GM12878 (cell line): ENCODE measurements at regions not wholly inside any gene's neighbourhood (a gene's known extent, or its start where the extent isn't known, plus 50 kb on each side); places are given as distances from the start of the nearest gene placed in this dataset.

Source experiments
- ATAC-seq: fragments of 200-7000 bp; cut with Tn5 transposase; 3 replicates; pipeline ENCODE4 v1.9.1; 2020; ENCODE audit warnings: mild to moderate bottlenecking, moderate library complexity
- BruUV-seq: library from RNA; stranded (reverse); fragments of 400-500 nt; replicated peaks from 2 replicates; lab custom pipeline; 2021; lab: Mats Ljungman, UMichigan
- CTCF ChIA-PET: fragments of 300-600 bp; sonication (Branson Sonifier 250); formaldehyde crosslinking; extraction: SDS; loops from one replicate; lab custom pipeline; 2021; ENCODE audit warnings: inconsistent platforms; lab: Yijun Ruan, JAX
- POLR2A ChIA-PET: fragments of 350-600 bp; formaldehyde crosslinking; extraction: SDS; loops from one replicate; lab custom pipeline; 2021; ENCODE audit warnings: inconsistent platforms; lab: Charles Lee
- RAD21 ChIA-PET: fragments of 300-600 bp; sonication (Branson Sonifier 250); formaldehyde crosslinking; loops from one replicate; lab custom pipeline; 2023; ENCODE audit warnings: antibody characterized with exemption; ENCODE audit not compliant: unreplicated experiment; lab: Charles Lee
- SMC1A ChIA-PET: fragments of 300-600 bp; sonication (Branson Sonifier 250); formaldehyde crosslinking; loops from one replicate; lab custom pipeline; 2023; ENCODE audit not compliant: unreplicated experiment, uncharacterized antibody; lab: Charles Lee
- DNase-seq: peaks from one replicate; pipeline ENCODE4 v3.0.0-alpha.2; 2011; ENCODE audit warnings: low read depth, low spot score
- FAIRE-seq: peaks from 3 replicates; lab custom pipeline; 2011; peaks lifted over from hg19 to GRCh38; lab: Jason Lieb, UNC
- H2AFZ ChIP-seq: 2 replicates; pipeline ENCODE4 v1.6.0; 2011; ENCODE audit warnings: low read depth, low read length, control low read depth; ENCODE audit not compliant: control insufficient read depth
- H3K27ac ChIP-seq: 2 replicates; pipeline ENCODE4 v1.5.1; 2011; ENCODE audit warnings: control low read depth; ENCODE audit not compliant: control insufficient read depth, insufficient read depth
- H3K27me3 ChIP-seq, 2 experiments: replicated peaks in 1 of 2; 2 replicates each; pipeline versions ENCODE4 v1.6.0 to v1.6.1; 2011; ENCODE audit warnings: low read length in 1 of 2; ENCODE audit not compliant: control insufficient read depth in 2 of 2, insufficient read depth in 2 of 2
- H3K36me3 ChIP-seq, 2 experiments: 2 replicates each; pipeline ENCODE4 v1.5.1; 2011; ENCODE audit warnings: low read length in 1 of 2; ENCODE audit not compliant: control insufficient read depth in 2 of 2, insufficient read depth in 2 of 2
- H3K4me1 ChIP-seq: 2 replicates; pipeline ENCODE4 v1.6.1; 2011; ENCODE audit warnings: mild to moderate bottlenecking, low read length, moderate library complexity, mixed read lengths; ENCODE audit not compliant: control insufficient read depth, insufficient read depth
- H3K4me2 ChIP-seq: 2 replicates; pipeline ENCODE4 v1.6.0; 2011; ENCODE audit warnings: control low read depth; ENCODE audit not compliant: control insufficient read depth, insufficient read depth
- H3K4me3 ChIP-seq: fragments of 200-600 bp; sonication (generic); 2 replicates; pipeline ENCODE4 v1.5.1; 2016
- H3K79me2 ChIP-seq: 2 replicates; pipeline ENCODE4 v1.6.0; 2011; ENCODE audit warnings: low read length; ENCODE audit not compliant: control insufficient read depth, insufficient read depth
- H3K9ac ChIP-seq: 2 replicates; pipeline ENCODE4 v1.8.0; 2011; ENCODE audit warnings: low read length, control low read depth, mixed read lengths; ENCODE audit not compliant: control insufficient read depth, insufficient read depth
- H3K9me3 ChIP-seq: replicated peaks from 3 replicates; pipeline ENCODE4 v1.5.1; 2011; ENCODE audit warnings: mild to moderate bottlenecking, low read length; ENCODE audit not compliant: control insufficient read depth, insufficient read depth
- H4K20me1 ChIP-seq: 2 replicates; pipeline ENCODE4 v1.6.0; 2011; ENCODE audit not compliant: control insufficient read depth, insufficient read depth
- CHD2 ChIP-seq: IDR thresholded peaks from 2 replicates; pipeline ENCODE4 v1.6.1; 2011; ENCODE audit warnings: low read depth, low read length, improper control_type of control experiment, borderline replicate concordance
- SMARCA5 ChIP-seq: fragments of 450-650 bp; IDR thresholded peaks from 2 replicates; pipeline ENCODE4 v1.6.1; 2017; ENCODE audit warnings: mild to moderate bottlenecking
- TCF7 ChIP-seq: IDR thresholded peaks from 2 replicates; pipeline ENCODE4 v1.6.1; 2014; ENCODE audit warnings: antibody characterized with exemption, borderline replicate concordance
- ZNF217 ChIP-seq: fragments of 450-650 bp; IDR thresholded peaks from 2 replicates; pipeline ENCODE4 v1.6.1; 2017; ENCODE audit warnings: antibody characterized with exemption, mild to moderate bottlenecking
- WGBS: methylation state at CpG from one replicate; pipeline ENCODE4 v1.1.6; 2016; ENCODE audit warnings: low lambda C conversion rate; ENCODE audit not compliant: insufficient replicate concordance, insufficient coverage; ENCODE audit errors: missing lambda C conversion rate; 5-methylcytosine and 5-hydroxymethylcytosine counted together
- in situ Hi-C: fragments of 300-500 bp; cut with MboI; formaldehyde crosslinking; loops from 9 replicates; pipeline ENCODE4 v1.14.3; 2018; ENCODE audit warnings: mixed read lengths
- intact Hi-C: fragments of 100-400 bp; cut with micrococcal nuclease; formaldehyde crosslinking; loops from one replicate; pipeline ENCODE4 v1.14.2; 2022; ENCODE audit not compliant: unreplicated experiment
- TF ChIP-seq, protein P1 (sequence below): fragments of 450-650 bp; IDR thresholded peaks from 2 replicates; pipeline ENCODE4 v1.6.1; 2017; ENCODE audit warnings: mild to moderate bottlenecking
- TF ChIP-seq, protein P2 (sequence below): IDR thresholded peaks from 2 replicates; pipeline ENCODE4 v1.6.1; 2012; ENCODE audit warnings: low read length, inconsistent platforms

DNA sequence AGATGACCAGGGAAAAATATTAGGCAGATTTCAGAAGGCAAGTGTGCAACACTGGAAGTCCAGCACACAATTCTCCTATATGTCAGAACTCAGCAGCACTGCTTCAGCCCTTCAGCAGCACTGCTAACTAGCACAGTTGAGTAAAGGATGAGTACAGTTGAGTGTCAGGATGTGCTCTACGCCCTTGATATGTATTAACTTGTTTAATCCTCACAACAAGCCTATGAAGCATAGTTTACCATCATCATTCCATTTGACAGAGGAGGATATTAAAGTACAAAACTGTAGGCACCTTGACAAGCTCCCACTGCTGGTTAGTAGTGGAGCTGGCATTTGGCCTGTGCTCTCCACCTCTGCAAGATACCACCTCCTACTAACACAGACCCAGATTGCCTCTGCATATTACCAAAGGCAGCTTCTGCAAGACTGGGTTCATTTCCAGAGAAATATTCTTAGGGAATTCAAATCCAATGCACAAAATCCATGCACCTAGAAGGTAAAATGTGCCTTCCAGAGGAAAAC is 230.8 kb downstream of the ANAPC1 start:
- TF ChIP-seq, protein P1, sequence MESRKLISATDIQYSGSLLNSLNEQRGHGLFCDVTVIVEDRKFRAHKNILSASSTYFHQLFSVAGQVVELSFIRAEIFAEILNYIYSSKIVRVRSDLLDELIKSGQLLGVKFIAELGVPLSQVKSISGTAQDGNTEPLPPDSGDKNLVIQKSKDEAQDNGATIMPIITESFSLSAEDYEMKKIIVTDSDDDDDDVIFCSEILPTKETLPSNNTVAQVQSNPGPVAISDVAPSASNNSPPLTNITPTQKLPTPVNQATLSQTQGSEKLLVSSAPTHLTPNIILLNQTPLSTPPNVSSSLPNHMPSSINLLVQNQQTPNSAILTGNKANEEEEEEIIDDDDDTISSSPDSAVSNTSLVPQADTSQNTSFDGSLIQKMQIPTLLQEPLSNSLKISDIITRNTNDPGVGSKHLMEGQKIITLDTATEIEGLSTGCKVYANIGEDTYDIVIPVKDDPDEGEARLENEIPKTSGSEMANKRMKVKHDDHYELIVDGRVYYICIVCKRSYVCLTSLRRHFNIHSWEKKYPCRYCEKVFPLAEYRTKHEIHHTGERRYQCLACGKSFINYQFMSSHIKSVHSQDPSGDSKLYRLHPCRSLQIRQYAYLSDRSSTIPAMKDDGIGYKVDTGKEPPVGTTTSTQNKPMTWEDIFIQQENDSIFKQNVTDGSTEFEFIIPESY: no peak
- no peak for TF ChIP-seq CHD2
- no peak overlapping the region for H3K9ac ChIP-seq
- H3K27me3 ChIP-seq: no peaks in the 10 kb centered on the region; a peak in 2 of 4 replicates
- H2AFZ ChIP-seq: no peak overlapping the region
- ChIA-PET POLR2A (no interaction called here), CTCF (no interaction called here), RAD21 (no interaction called here), SMC1A (no interaction called here)
- H3K4me1 ChIP-seq: no peaks in the 10 kb centered on the region
- intact Hi-C loops: no loop called here
- H3K79me2 ChIP-seq: no peaks in the 10 kb centered on the region
- 29% methylated on average over 1 of the region's 1 CpG for WGBS
- DNase-seq: no peak
- ATAC-seq: no peak
- H4K20me1 ChIP-seq: no peaks in the 10 kb centered on the region
- no peak for FAIRE-seq
- peaks cover 2% of the 10 kb centered on the region; the same call in 2 of the 3 replicates for H3K9me3 ChIP-seq
- no peak overlapping the region for H3K27ac ChIP-seq
- in situ Hi-C loops: no loop called here
- no peak overlapping the region for H3K4me2 ChIP-seq
- H3K4me3 ChIP-seq: no peak overlapping the region
- no TSS peak for BruUV-seq
- H3K36me3 ChIP-seq: no peaks in the 10 kb centered on the region

DNA sequence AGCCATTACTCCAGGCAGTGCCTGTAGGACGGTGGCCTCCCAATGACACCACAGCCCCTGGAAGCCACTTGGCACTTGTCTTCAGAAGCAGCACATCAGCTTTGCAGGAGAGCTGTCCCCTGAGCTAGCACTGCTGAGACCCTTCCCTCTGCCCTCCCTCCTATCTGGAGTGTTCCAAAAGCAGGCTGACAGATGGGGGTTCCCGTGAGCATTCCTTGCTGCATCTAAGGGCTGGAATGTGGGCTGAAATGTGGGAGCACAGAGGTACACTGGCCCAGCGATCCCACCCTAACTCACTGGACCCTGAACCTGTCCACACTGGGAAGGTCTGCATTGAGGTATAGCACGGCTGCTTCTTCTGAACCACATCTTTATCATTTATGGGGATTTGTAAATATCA is 230.1 kb downstream of the ANAPC1 start:
- Histone ChIP-seq H3K4me3 (no peak overlapping the region), H4K20me1 (no peaks in the 10 kb centered on the region), H3K27ac (no peak overlapping the region), H3K4me1 (no peaks in the 10 kb centered on the region), H3K9me3 (peaks cover 2% of the 10 kb centered on the region; the same call in 2 of the 3 replicates), H3K9ac (no peak overlapping the region), H2AFZ (no peak overlapping the region), H3K36me3 (no peaks in the 10 kb centered on the region), H3K4me2 (no peak overlapping the region), H3K79me2 (no peaks in the 10 kb centered on the region), H3K27me3 (no peaks in the 10 kb centered on the region; a peak in 2 of 4 replicates)
- ChIA-PET SMC1A (no interaction called here), POLR2A (no interaction called here), CTCF (no interaction called here), RAD21 (no interaction called here)
- WGBS: 31% methylated on average over 4 of the region's 4 CpGs
- intact Hi-C loops: no loop called here
- FAIRE-seq: no peak
- DNase-seq: no peak
- in situ Hi-C loops: no loop called here
- no TSS peak for BruUV-seq
- TF ChIP-seq SMARCA5 (no peak), ZNF217 (no peak), TCF7 (no peak)
- TF ChIP-seq, protein P2, sequence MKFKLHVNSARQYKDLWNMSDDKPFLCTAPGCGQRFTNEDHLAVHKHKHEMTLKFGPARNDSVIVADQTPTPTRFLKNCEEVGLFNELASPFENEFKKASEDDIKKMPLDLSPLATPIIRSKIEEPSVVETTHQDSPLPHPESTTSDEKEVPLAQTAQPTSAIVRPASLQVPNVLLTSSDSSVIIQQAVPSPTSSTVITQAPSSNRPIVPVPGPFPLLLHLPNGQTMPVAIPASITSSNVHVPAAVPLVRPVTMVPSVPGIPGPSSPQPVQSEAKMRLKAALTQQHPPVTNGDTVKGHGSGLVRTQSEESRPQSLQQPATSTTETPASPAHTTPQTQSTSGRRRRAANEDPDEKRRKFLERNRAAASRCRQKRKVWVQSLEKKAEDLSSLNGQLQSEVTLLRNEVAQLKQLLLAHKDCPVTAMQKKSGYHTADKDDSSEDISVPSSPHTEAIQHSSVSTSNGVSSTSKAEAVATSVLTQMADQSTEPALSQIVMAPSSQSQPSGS: no peak
- no peak for ATAC-seq
